MM.1S (cell line): ENCODE measurements at regions not wholly inside any gene's neighbourhood (a gene's known extent, or its start where the extent isn't known, plus 50 kb on each side); places are given as distances from the start of the nearest gene placed in this dataset.
A peak's percentile ranks its signal among the peaks of the same experiment; 100 is the strongest.

Experiments used
- DNase-seq: peaks from one replicate; pipeline ENCODE4 v3.0.0-alpha.2; 2015
- H2AFZ ChIP-seq: fragments of 300-600 bp; sonication (generic); 2 replicates; pipeline ENCODE4 v1.6.0; 2016; ENCODE audit warnings: antibody characterized with exemption, low read length
- H3F3A ChIP-seq: fragments of 300-600 bp; sonication (generic); 2 replicates; pipeline ENCODE4 v1.6.1; 2016; ENCODE audit warnings: mild to moderate bottlenecking, antibody characterized with exemption, low read length, moderate library complexity, mixed read lengths; ENCODE audit not compliant: insufficient read depth
- H3K27ac ChIP-seq: fragments of 300-600 bp; sonication (generic); 2 replicates; pipeline ENCODE4 v1.5.1; 2016; ENCODE audit warnings: mild to moderate bottlenecking, low read length
- H3K27me3 ChIP-seq: fragments of 300-600 bp; sonication (generic); replicated peaks from 2 replicates; pipeline ENCODE4 v1.6.0; 2016; ENCODE audit warnings: low read length; ENCODE audit not compliant: insufficient read depth
- H3K36me3 ChIP-seq: fragments of 300-600 bp; sonication (generic); replicated peaks from 2 replicates; pipeline ENCODE4 v1.6.1; 2016; ENCODE audit warnings: mild to moderate bottlenecking, low read length, mixed read lengths; ENCODE audit not compliant: insufficient read depth
- H3K4me1 ChIP-seq: fragments of 300-600 bp; sonication (generic); 2 replicates; pipeline ENCODE4 v1.6.1; 2016; ENCODE audit warnings: low read length, mixed read lengths
- H3K4me2 ChIP-seq: fragments of 300-600 bp; sonication (generic); 2 replicates; pipeline ENCODE4 v1.6.0; 2016; ENCODE audit warnings: low read depth, low read length
- H3K4me3 ChIP-seq: fragments of 300-600 bp; sonication (generic); 2 replicates; pipeline ENCODE4 v1.5.1; 2016; ENCODE audit warnings: low read length, mixed read lengths
- H3K79me2 ChIP-seq: fragments of 300-600 bp; sonication (generic); 2 replicates; pipeline ENCODE4 v1.6.1; 2016; ENCODE audit warnings: mixed run types, low read length, mixed read lengths
- H3K9ac ChIP-seq: fragments of 300-600 bp; sonication (generic); 2 replicates; pipeline ENCODE4 v1.6.1; 2016; ENCODE audit warnings: low read length, mixed read lengths
- H3K9me2 ChIP-seq: fragments of 300-600 bp; sonication (generic); replicated peaks from 2 replicates; pipeline ENCODE4 v1.6.1; 2016; ENCODE audit warnings: mild to moderate bottlenecking, low read length, mixed read lengths; ENCODE audit not compliant: insufficient read depth
- H3K9me3 ChIP-seq: fragments of 300-600 bp; sonication (generic); replicated peaks from 2 replicates; pipeline ENCODE4 v1.6.1; 2016; ENCODE audit warnings: mild to moderate bottlenecking, low read length, mixed read lengths; ENCODE audit not compliant: insufficient read depth
- H4K20me1 ChIP-seq: fragments of 300-600 bp; sonication (generic); 2 replicates; pipeline ENCODE4 v1.6.1; 2016; ENCODE audit warnings: mild to moderate bottlenecking, low read length, moderate library complexity, mixed read lengths; ENCODE audit not compliant: insufficient read depth
- EZH2 ChIP-seq: fragments of 300-600 bp; sonication (generic); optimal IDR thresholded peaks from 2 replicates; pipeline ENCODE3; 2017; ENCODE audit warnings: low read depth, mild to moderate bottlenecking, antibody characterized with exemption, low read length, mixed read lengths
- EZH2phosphoT487 ChIP-seq: fragments of 300-600 bp; sonication (generic); IDR thresholded peaks from 2 replicates; pipeline ENCODE4 v1.6.1; 2018; ENCODE audit warnings: antibody characterized with exemption, low read length
- TF ChIP-seq, protein P1 (sequence below): fragments of 300-600 bp; sonication (generic); IDR thresholded peaks from 2 replicates; pipeline ENCODE4 v1.5.1; 2016; ENCODE audit warnings: antibody characterized with exemption, low read length, mixed read lengths

DNA sequence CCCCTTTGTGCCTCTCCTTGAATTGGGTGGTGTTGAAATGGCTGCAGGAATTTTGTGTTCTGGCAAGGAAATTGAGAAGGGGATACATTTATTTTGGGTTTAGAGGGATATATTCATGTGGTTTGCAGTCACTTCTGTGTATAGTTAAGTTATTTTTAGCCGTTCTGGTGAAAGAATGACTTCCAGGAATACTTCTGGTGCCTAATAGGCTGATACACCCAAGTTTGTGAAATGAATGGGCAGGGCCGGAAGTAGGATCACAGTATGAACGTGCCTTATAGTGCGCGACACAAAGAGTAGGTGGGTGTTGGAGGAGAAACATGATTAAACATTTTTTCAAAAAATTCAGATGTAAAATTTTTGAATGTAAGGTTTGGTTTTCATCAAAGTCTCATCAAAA is 168.6 kb upstream of the ATP5MC3 start:
- no peak overlapping the region for H3K4me2 ChIP-seq
- no peak overlapping the region for H3K4me3 ChIP-seq
- no peak overlapping the region for H2AFZ ChIP-seq
- no peaks in the 10 kb centered on the region for H3K36me3 ChIP-seq
- no peaks in the 10 kb centered on the region for H3F3A ChIP-seq
- no peaks in the 10 kb centered on the region for H3K4me1 ChIP-seq
- TF ChIP-seq EZH2 (no peak), EZH2phosphoT487 (no peak)
- TF ChIP-seq, protein P1, sequence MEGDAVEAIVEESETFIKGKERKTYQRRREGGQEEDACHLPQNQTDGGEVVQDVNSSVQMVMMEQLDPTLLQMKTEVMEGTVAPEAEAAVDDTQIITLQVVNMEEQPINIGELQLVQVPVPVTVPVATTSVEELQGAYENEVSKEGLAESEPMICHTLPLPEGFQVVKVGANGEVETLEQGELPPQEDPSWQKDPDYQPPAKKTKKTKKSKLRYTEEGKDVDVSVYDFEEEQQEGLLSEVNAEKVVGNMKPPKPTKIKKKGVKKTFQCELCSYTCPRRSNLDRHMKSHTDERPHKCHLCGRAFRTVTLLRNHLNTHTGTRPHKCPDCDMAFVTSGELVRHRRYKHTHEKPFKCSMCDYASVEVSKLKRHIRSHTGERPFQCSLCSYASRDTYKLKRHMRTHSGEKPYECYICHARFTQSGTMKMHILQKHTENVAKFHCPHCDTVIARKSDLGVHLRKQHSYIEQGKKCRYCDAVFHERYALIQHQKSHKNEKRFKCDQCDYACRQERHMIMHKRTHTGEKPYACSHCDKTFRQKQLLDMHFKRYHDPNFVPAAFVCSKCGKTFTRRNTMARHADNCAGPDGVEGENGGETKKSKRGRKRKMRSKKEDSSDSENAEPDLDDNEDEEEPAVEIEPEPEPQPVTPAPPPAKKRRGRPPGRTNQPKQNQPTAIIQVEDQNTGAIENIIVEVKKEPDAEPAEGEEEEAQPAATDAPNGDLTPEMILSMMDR = no peak
- H4K20me1 ChIP-seq = no peaks in the 10 kb centered on the region
- no peaks in the 10 kb centered on the region for H3K79me2 ChIP-seq
- no peak overlapping the region for H3K9ac ChIP-seq
- no peaks in the 10 kb centered on the region for H3K27me3 ChIP-seq
- DNase-seq = no peak
- no peaks in the 10 kb centered on the region for H3K9me2 ChIP-seq
- no peaks in the 10 kb centered on the region for H3K9me3 ChIP-seq
- no peak overlapping the region for H3K27ac ChIP-seq

DNA sequence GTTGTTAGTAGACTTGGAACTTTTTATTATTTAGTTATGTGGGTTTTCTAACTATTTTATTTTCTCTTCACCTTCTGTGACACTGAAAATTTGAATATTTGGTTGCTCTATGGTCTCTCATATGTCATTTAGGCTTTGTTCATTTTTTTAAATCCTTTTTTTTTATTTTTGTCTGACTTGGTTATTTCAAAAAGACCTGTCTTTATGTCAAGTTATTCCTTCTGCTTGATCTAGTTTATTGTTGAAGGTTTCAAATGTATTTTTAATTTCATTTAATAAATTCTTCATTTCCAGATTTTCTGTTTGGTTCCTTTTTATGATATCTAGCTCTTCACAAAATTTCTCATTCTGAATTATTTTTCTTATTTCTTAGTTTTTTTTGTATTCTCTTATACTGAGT is 160.6 kb upstream of the ATP5MC3 start:
- Histone ChIP-seq H3K4me3 (no peak overlapping the region), H3K9ac (no peak overlapping the region), H3K4me1 (no peaks in the 10 kb centered on the region), H3K27ac (no peak overlapping the region), H3K36me3 (no peaks in the 10 kb centered on the region), H3K9me2 (no peaks in the 10 kb centered on the region), H2AFZ (no peak overlapping the region), H3F3A (no peaks in the 10 kb centered on the region), H3K79me2 (no peaks in the 10 kb centered on the region), H3K27me3 (no peaks in the 10 kb centered on the region), H3K4me2 (no peak overlapping the region), H3K9me3 (no peaks in the 10 kb centered on the region), H4K20me1 (no peaks in the 10 kb centered on the region)
- TF ChIP-seq EZH2 = no peak
- no peak for TF ChIP-seq EZH2phosphoT487
- TF ChIP-seq, protein P1 = no peak
- no peak for DNase-seq

DNA sequence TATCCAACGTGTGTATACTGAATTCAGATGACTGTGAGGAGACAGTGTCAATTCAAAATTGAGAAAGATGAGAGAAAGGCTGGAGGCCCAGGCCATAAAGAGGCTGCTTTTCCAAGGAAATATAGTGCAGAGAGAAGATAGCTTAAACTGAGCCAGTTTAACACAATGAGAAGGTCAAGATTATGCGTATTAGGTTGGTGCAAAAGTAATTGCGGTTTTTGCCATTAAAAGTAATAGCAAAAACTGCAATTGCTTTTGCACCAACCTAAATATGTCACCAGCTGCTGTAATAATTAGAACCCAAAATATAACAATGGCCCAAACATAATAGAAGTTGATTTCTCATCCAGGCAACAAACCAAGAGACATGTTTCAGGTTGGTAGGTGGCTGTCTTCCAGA is 148.7 kb upstream of the ATP5MC3 start:
- Histone ChIP-seq H3K4me2 (peak overlapping the region; percentile 30; the same call in 1 of the 2 replicates), H3K4me1 (peaks cover 16% of the 10 kb centered on the region), H3K79me2 (no peaks in the 10 kb centered on the region), H4K20me1 (no peaks in the 10 kb centered on the region), H3F3A (no peaks in the 10 kb centered on the region), H2AFZ (peak overlapping the region; percentile 32), H3K9me2 (no peaks in the 10 kb centered on the region), H3K27ac (peak overlapping the region; percentile 16; the same call in 1 of the 2 replicates), H3K9me3 (no peaks in the 10 kb centered on the region), H3K27me3 (no peaks in the 10 kb centered on the region), H3K9ac (no peak overlapping the region), H3K36me3 (no peaks in the 10 kb centered on the region), H3K4me3 (no peak overlapping the region)
- DNase-seq = no peak
- no peak for TF ChIP-seq EZH2
- TF ChIP-seq, protein P1 = no peak
- TF ChIP-seq EZH2phosphoT487 = no peak
